GM12801 (cell line): ENCODE measurements at regions not wholly inside any gene's neighbourhood (a gene's known extent, or its start where the extent isn't known, plus 50 kb on each side); places are given as distances from the start of the nearest gene placed in this dataset.

Experiments
- CTCF ChIP-seq: IDR thresholded peaks from one replicate; pipeline ENCODE4 v1.5.1; 2011; ENCODE audit warnings: control low read depth; ENCODE audit not compliant: insufficient read length; ENCODE audit errors: extremely low read depth

DNA sequence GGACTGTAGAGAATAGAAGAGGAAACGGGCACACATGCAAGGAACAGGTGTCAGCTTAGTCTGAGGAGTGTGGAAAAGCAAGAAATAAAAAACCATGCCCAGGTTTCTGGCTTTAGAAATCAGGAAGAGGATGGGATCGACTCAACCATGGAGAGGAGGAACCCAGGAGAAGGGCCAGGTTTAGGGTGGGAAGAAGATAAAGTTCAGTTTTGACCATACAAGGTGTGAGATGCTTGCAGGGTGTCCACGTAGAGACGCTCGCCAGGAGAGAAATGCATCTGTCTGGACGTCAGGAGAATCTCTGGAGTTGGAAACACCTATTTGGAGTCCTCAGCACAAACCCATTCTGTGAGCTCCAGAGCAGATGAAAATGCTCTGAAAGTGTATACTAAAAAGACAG, 275.1 kb downstream of the CYRIA start:
- TF ChIP-seq CTCF, result no peak

GRCh38 chr2:16389611-16390010, 276.0 kb downstream of the CYRIA start:
- no peak for TF ChIP-seq CTCF

DNA sequence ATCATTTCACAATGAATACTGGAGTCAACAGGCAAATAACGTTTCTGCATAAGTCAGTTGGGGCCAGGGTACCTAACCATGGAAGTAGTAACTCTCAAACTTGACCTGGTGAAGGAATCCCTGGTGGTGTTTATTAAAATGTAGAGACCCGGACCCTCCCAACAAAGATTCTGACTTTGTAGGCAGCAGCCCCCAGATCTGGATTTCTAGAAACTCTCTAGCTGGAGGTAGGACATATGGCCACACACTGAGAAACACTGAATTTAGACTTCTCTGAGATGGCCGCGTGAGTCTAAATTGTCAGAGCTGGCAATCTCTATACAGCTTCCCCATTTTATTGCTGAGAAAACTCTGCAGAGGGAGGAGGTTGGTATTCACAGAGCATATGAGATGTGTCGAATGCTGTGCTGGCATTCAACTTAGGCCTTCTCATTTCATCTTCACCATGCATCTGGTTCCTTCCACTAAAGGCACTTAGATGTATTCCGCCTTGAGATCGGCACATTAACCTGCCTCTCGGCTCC, 278.1 kb downstream of the CYRIA start:
- no peak for TF ChIP-seq CTCF

DNA sequence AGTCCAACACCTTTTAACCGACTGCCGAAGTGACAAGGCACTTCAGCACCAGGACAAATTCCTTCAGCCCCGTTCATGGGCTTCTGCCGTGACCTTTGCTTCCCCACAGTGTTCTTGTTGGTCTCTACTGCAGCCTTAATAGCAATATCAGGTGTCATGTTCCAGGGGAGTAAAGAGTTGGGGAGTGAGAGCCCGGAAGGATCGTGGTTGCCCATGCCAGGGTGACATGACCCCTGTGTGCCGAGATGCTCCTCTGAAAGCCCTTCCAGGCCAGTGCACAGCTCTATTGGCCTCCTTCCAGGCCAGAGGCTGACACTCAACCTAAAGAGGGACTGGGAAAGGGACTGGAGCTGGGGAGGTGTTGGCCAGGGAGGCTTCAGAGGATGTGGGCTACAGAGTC, 279.2 kb downstream of the CYRIA start:
- no peak for TF ChIP-seq CTCF

DNA sequence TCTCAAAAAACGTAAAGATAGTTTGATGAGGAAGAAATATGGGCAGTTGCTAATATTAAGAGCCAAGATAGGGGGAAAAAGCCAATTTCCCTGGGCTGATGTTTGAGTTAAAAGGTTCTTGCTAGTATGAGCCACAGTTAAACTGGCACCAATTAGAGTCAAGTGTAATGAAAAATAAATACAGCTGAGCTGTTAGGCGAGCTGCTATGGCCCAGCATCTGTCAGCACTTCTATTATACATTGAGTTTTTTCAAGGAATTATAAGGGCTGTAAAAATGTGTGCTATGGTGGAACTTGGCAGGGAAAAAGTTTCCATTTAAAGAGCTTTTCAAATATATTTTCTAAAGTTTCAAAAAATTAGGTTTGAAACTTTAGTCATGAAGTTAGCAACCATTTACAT, 279.6 kb downstream of the CYRIA start:
- no peak for TF ChIP-seq CTCF

DNA sequence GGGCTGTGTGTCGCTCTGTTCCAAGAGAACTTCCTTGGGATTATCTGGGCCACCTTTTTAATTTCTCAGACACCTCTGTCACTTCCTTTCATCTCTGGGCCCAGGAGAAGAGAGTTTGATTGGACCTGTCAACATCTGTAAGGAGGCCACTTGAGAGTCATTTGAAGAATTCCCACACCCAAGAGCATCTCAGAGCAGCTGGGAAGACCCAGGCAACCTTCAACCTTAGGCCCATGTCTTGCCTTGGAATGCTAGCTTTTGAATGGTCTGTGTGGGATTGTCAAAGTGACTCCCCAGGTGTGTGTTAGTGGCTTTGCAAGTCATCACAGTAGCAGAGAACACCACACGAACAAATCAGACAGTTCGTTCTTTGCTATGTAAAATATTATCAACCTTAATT, 280.3 kb downstream of the CYRIA start:
- no peak for TF ChIP-seq CTCF

DNA sequence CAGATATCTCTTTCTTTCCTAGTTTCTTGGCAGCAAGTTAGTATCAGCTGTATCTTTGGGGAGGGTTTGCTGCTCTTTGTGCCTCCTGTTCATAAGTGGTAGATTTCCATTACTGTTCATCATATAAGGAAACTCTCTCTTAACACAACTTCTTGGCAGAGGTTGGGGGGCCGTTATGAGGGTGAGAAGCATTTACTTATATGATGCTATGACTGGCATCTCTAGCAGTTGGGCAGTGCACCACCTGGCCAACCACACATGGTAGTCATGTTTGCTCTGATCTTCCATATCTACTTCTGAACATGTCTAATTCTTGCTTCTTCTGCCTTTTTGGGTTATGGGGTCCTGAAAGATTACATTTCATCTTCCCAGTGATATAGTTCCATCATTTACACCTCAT, 282.2 kb downstream of the CYRIA start:
- TF ChIP-seq CTCF, result no peak

- no peak for TF ChIP-seq CTCF
Measured at GRCh38 chr2:16382451-16382850, 283.2 kb downstream of the CYRIA start.
